DND-41 (cell line): ENCODE measurements at regions not wholly inside any gene's neighbourhood (a gene's known extent, or its start where the extent isn't known, plus 50 kb on each side); places are given as distances from the start of the nearest gene placed in this dataset.

Experiments used
- ATAC-seq: fragments of 200-7000 bp; cut with Tn5 transposase; 3 replicates; pipeline ENCODE4 v1.9.1; 2021; ENCODE audit warnings: low read depth; ENCODE audit not compliant: insufficient read depth
- DNase-seq: peaks from one replicate; pipeline ENCODE4 v3.0.0-alpha.2; 2020
- H2AFZ ChIP-seq: 2 replicates; pipeline ENCODE4 v1.6.0; 2012; ENCODE audit warnings: low read depth, low read length
- H3K27ac ChIP-seq: 2 replicates; pipeline ENCODE4 v1.5.1; 2012; ENCODE audit warnings: low read length, inconsistent platforms
- H3K27me3 ChIP-seq: fragments of 200-600 bp; sonication (generic); 2 replicates; pipeline ENCODE4 v1.6.0; 2012; ENCODE audit warnings: low read length, mild to moderate bottlenecking, inconsistent platforms; ENCODE audit not compliant: insufficient read depth, poor library complexity
- H3K36me3 ChIP-seq: 2 replicates; pipeline ENCODE4 v1.5.1; 2012; ENCODE audit warnings: low read length, inconsistent platforms; ENCODE audit not compliant: insufficient read depth
- H3K4me1 ChIP-seq: 2 replicates; pipeline ENCODE4 v1.5.1; 2012; ENCODE audit warnings: mild to moderate bottlenecking, low read length; ENCODE audit not compliant: insufficient read depth
- H3K4me2 ChIP-seq: 2 replicates; pipeline ENCODE4 v1.6.0; 2012; ENCODE audit warnings: mild to moderate bottlenecking, moderate library complexity, low read length, inconsistent platforms; ENCODE audit not compliant: insufficient read depth
- H3K4me3 ChIP-seq, 2 experiments: fragments of 200-600 bp in 1 of 2; shearing (Covaris generic) in 1 of 2; 2 replicates each; pipeline ENCODE4 v1.5.1; 2012 to 2016; ENCODE audit warnings: inconsistent platforms in 2 of 2, low read length in 2 of 2, mild to moderate bottlenecking in 2 of 2, low read depth in 1 of 2, moderate library complexity in 1 of 2
- H3K79me2 ChIP-seq: 2 replicates; pipeline ENCODE4 v1.6.0; 2012; ENCODE audit warnings: low read length, inconsistent platforms; ENCODE audit not compliant: insufficient read depth
- H3K9ac ChIP-seq: 2 replicates; pipeline ENCODE4 v1.6.0; 2012; ENCODE audit warnings: low read depth, mild to moderate bottlenecking, inconsistent platforms, low read length, moderate library complexity
- H3K9me3 ChIP-seq: 2 replicates; pipeline ENCODE4 v1.5.1; 2012; ENCODE audit warnings: low read length, moderate library complexity, mild to moderate bottlenecking, inconsistent platforms; ENCODE audit not compliant: insufficient read depth, severe bottlenecking
- H4K20me1 ChIP-seq: 2 replicates; pipeline ENCODE4 v1.6.0; 2012; ENCODE audit warnings: low read length; ENCODE audit not compliant: insufficient read depth
- CTCF ChIP-seq: IDR thresholded peaks from 2 replicates; pipeline ENCODE4 v1.5.1; 2012; ENCODE audit warnings: borderline replicate concordance, low read length, moderate library complexity, mild to moderate bottlenecking; ENCODE audit not compliant: poor library complexity, severe bottlenecking; ENCODE audit errors: extremely low read depth
- EZH2 ChIP-seq: IDR thresholded peaks from 3 replicates; pipeline ENCODE4 v1.6.1; 2012; ENCODE audit warnings: borderline replicate concordance, low read depth, mild to moderate bottlenecking, moderate library complexity, low read length, inconsistent platforms; ENCODE audit not compliant: severe bottlenecking

- ATAC-seq (no peak), DNase-seq (no peak)
- H2AFZ ChIP-seq = no peak overlapping the region
- no peak overlapping the region for H3K9ac ChIP-seq
- H3K27me3 ChIP-seq = no peaks in the 10 kb centered on the region
- H3K27ac ChIP-seq = no peak overlapping the region
- no peaks in the 10 kb centered on the region for H4K20me1 ChIP-seq
- no peaks in the 10 kb centered on the region for H3K79me2 ChIP-seq
- no peak overlapping the region for H3K4me2 ChIP-seq
- TF ChIP-seq CTCF = no peak
- no peak for TF ChIP-seq EZH2
- no peak overlapping the region for H3K4me3 ChIP-seq
- H3K36me3 ChIP-seq = no peaks in the 10 kb centered on the region
- H3K4me1 ChIP-seq = no peaks in the 10 kb centered on the region
- H3K9me3 ChIP-seq = no peaks in the 10 kb centered on the region
Observed at GRCh38 chr9:7320139-7320538, 479.4 kb downstream of the DMAC1 start.

GRCh38 chr9:7318920-7319319 is 480.7 kb downstream of the DMAC1 start:
- Histone ChIP-seq H3K4me1 (no peaks in the 10 kb centered on the region), H3K4me2 (no peak overlapping the region), H3K27me3 (no peaks in the 10 kb centered on the region), H4K20me1 (no peaks in the 10 kb centered on the region), H3K4me3 (no peak overlapping the region), H3K9ac (no peak overlapping the region), H3K36me3 (no peaks in the 10 kb centered on the region), H3K79me2 (no peaks in the 10 kb centered on the region), H2AFZ (no peak overlapping the region), H3K27ac (no peak overlapping the region), H3K9me3 (no peaks in the 10 kb centered on the region)
- ATAC-seq (no peak), DNase-seq (no peak)
- TF ChIP-seq CTCF (no peak), EZH2 (no peak)

- H3K4me2 ChIP-seq = no peak overlapping the region
- peaks cover 4% of the 10 kb centered on the region for H3K9me3 ChIP-seq
- H3K27me3 ChIP-seq = no peaks in the 10 kb centered on the region
- no peaks in the 10 kb centered on the region for H3K79me2 ChIP-seq
- no peak overlapping the region for H2AFZ ChIP-seq
- no peaks in the 10 kb centered on the region for H4K20me1 ChIP-seq
- no peaks in the 10 kb centered on the region for H3K36me3 ChIP-seq
- TF ChIP-seq CTCF = no peak
- TF ChIP-seq EZH2 = no peak
- H3K9ac ChIP-seq = no peak overlapping the region
- no peak overlapping the region for H3K4me3 ChIP-seq
- H3K4me1 ChIP-seq = no peaks in the 10 kb centered on the region
- H3K27ac ChIP-seq = no peak overlapping the region
- no peak for ATAC-seq
- DNase-seq = no peak
Observed at GRCh38 chr9:7316967-7317366, 482.6 kb downstream of the DMAC1 start.
